DOHH2 (cell line): ENCODE measurements at regions not wholly inside any gene's neighbourhood (a gene's known extent, or its start where the extent isn't known, plus 50 kb on each side); places are given as distances from the start of the nearest gene placed in this dataset.

ENCODE experiments used
- CTCF ChIP-seq: fragments of 200-600 bp; sonication (generic); IDR thresholded peaks from one replicate; pipeline ENCODE4 v1.5.1; 2014; ENCODE audit warnings: antibody characterized with exemption, mild to moderate bottlenecking, low read depth, low read length; ENCODE audit not compliant: poor library complexity, severe bottlenecking
- EZH2phosphoT487 ChIP-seq: fragments of 200-600 bp; sonication (generic); IDR thresholded peaks from 2 replicates; pipeline ENCODE4 v1.6.1; 2017; ENCODE audit warnings: borderline replicate concordance, mild to moderate bottlenecking, antibody characterized with exemption, low read length, moderate library complexity, mixed read lengths

- TF ChIP-seq CTCF, result no peak
- TF ChIP-seq EZH2phosphoT487, result no peak
Observed at GRCh38 chr10:110363572-110364411, 59.1 kb upstream of the SMNDC1 start.
